HEK293T (cell line): ENCODE measurements at regions not wholly inside any gene's neighbourhood (a gene's known extent, or its start where the extent isn't known, plus 50 kb on each side); places are given as distances from the start of the nearest gene placed in this dataset.

Experiments used
- BHLHE40 ChIP-seq: fragments of 450-650 bp; IDR thresholded peaks from 2 replicates; pipeline ENCODE4 v1.6.1; 2016; ENCODE audit warnings: mild to moderate bottlenecking, moderate library complexity, borderline replicate concordance
- ELF4 ChIP-seq: fragments of 450-650 bp; IDR thresholded peaks from 2 replicates; pipeline ENCODE4 v1.6.1; 2017; ENCODE audit warnings: antibody characterized with exemption

DNA sequence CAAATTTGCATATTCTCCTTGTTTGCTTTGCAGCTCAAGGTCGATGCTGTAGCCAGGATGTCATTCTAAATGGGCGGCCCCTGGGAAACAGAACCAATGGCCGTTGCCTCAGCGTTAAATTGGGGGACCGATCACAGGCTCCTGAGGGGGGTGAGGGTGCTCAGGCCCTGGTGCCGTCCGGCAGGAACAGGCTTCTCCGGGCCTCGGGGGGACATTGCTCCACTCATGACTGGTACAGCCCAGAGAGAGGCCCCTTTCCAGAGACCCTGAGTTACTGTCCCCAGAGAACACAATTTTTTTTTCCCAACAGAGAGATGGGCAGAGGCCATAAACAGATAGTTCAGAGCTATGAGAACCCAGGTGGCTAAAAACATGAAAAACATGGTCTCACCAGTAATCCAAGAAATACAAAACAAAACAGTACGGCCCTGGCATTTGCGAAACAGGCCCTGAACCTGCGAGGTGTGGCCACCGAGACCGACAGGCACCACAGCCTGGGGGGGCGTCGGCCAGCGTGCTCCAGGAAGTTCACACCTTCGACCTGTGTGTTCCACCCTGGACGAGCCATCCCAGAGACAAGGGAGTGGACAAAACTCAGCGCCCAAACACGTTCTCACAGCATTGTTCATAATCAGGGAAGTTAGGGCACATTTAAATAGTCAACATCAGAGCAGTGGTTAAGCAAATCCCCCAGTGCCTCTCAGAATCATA lies 82.8 kb downstream of the METRNL start:
- no peak for TF ChIP-seq ELF4
- no peak for TF ChIP-seq BHLHE40
